Endothelial cell of umbilical vein (primary cell): ENCODE measurements at regions not wholly inside any gene's neighbourhood (a gene's known extent, or its start where the extent isn't known, plus 50 kb on each side); places are given as distances from the start of the nearest gene placed in this dataset.

ENCODE experiments used
- BruUV-seq: library from RNA; stranded (reverse); fragments of 400-500 nt; replicated peaks from 2 replicates; lab custom pipeline; 2021; lab: Mats Ljungman, UMichigan
- CTCF ChIA-PET: fragments of 300-600, 350-600 bp; sonication (Branson Sonifier 250); formaldehyde crosslinking; loops from one replicate; lab custom pipeline; 2021; ENCODE audit warnings: antibody characterized with exemption, inconsistent platforms; lab: Charles Lee
- POLR2A ChIA-PET: fragments of 300-600, 350-600 bp; sonication (Branson Sonifier 250); formaldehyde crosslinking; loops from one replicate; lab custom pipeline; 2021; ENCODE audit warnings: antibody characterized with exemption, inconsistent platforms; lab: Charles Lee
- DNase-seq: peaks from one replicate; pipeline ENCODE4 v3.0.0-alpha.2; 2011; ENCODE audit warnings: low read depth, low spot score
- FAIRE-seq: peaks from 2 replicates; lab custom pipeline; 2011; peaks lifted over from hg19 to GRCh38; lab: Jason Lieb, UNC
- H2AFZ ChIP-seq: 2 replicates; pipeline ENCODE4 v1.6.0; 2012; ENCODE audit warnings: low read depth, low read length, control low read depth, inconsistent platforms
- H3K27ac ChIP-seq: 2 replicates; pipeline ENCODE4 v1.5.1; 2011; ENCODE audit warnings: low read depth, mild to moderate bottlenecking, control low read depth, low read length, moderate library complexity; ENCODE audit not compliant: insufficient read depth
- H3K27me3 ChIP-seq, 2 experiments: 2 replicates each; pipeline versions ENCODE4 v1.6.0 to v1.6.1; 2011; ENCODE audit warnings: low read length in 2 of 2, mixed read lengths in 1 of 2; ENCODE audit not compliant: control insufficient read depth in 2 of 2, insufficient read depth in 2 of 2
- H3K36me3 ChIP-seq, 2 experiments: 2 replicates in 1 of 2; 3 replicates in 1 of 2; pipeline ENCODE4 v1.5.1; 2011; ENCODE audit warnings: low read length in 2 of 2, mild to moderate bottlenecking in 1 of 2, moderate library complexity in 1 of 2; ENCODE audit not compliant: control insufficient read depth in 2 of 2, insufficient read depth in 2 of 2; ENCODE audit errors: extremely low read depth in 1 of 2
- H3K4me1 ChIP-seq: 3 replicates; pipeline ENCODE4 v1.5.1; 2011; ENCODE audit warnings: mild to moderate bottlenecking, low read length; ENCODE audit not compliant: control insufficient read depth, insufficient read depth; ENCODE audit errors: extremely low read depth
- H3K4me2 ChIP-seq: 2 replicates; pipeline ENCODE4 v1.6.1; 2011; ENCODE audit warnings: low read length, control low read depth, mixed read lengths; ENCODE audit not compliant: insufficient read depth
- H3K4me3 ChIP-seq, 3 experiments: fragments of 200-600 bp in 1 of 3; sonication (generic), shearing (Covaris generic) in 1 of 3; replicated peaks in 1 of 3; 2 replicates each; pipeline ENCODE4 v1.5.1; 2011 to 2016; ENCODE audit warnings: control low read depth in 3 of 3, low read length in 3 of 3, mild to moderate bottlenecking in 2 of 3, inconsistent platforms in 1 of 3, low read depth in 1 of 3, moderate library complexity in 1 of 3; ENCODE audit not compliant: insufficient read depth in 1 of 3
- H3K79me2 ChIP-seq: 2 replicates; pipeline ENCODE4 v1.6.0; 2012; ENCODE audit warnings: low read length, inconsistent platforms; ENCODE audit not compliant: control insufficient read depth, insufficient read depth
- H3K9ac ChIP-seq: replicated peaks from 2 replicates; pipeline ENCODE3; 2011; ENCODE audit warnings: low read length, control low read depth; ENCODE audit not compliant: insufficient read depth; ENCODE audit errors: extremely low read depth
- H3K9me1 ChIP-seq: replicated peaks from 3 replicates; pipeline ENCODE4 v1.6.0; 2011; ENCODE audit warnings: mild to moderate bottlenecking, low read length; ENCODE audit not compliant: control insufficient read depth, insufficient read depth; ENCODE audit errors: extremely low read depth
- H3K9me3 ChIP-seq: replicated peaks from 2 replicates; pipeline ENCODE4 v1.5.1; 2012; ENCODE audit warnings: low read length, inconsistent platforms; ENCODE audit not compliant: control insufficient read depth, insufficient read depth
- H4K20me1 ChIP-seq: replicated peaks from 2 replicates; pipeline ENCODE3; 2011; ENCODE audit warnings: mild to moderate bottlenecking, low read length; ENCODE audit not compliant: control insufficient read depth, insufficient read depth; ENCODE audit errors: extremely low read depth
- CTCF ChIP-seq, 2 donors: IDR thresholded peaks; 1 replicate in 1 of 2; 2 replicates in 1 of 2; pipeline ENCODE4 v1.5.1; 2011; ENCODE audit warnings: low read length in 2 of 2, mild to moderate bottlenecking in 2 of 2, moderate library complexity in 2 of 2, control low read depth in 1 of 2, inconsistent platforms in 1 of 2, low read depth in 1 of 2; ENCODE audit not compliant: insufficient read depth in 1 of 2; ENCODE audit errors: extremely low read depth in 1 of 2
- EZH2 ChIP-seq: IDR thresholded peaks from 2 replicates; pipeline ENCODE4 v1.6.1; 2012; ENCODE audit warnings: borderline replicate concordance, low read depth, mild to moderate bottlenecking, moderate library complexity, low read length, inconsistent platforms; ENCODE audit not compliant: severe bottlenecking
- FOS ChIP-seq: IDR thresholded peaks from 2 replicates; pipeline ENCODE4 v1.6.1; 2011; ENCODE audit warnings: mild to moderate bottlenecking, low read length, moderate library complexity, borderline replicate concordance; ENCODE audit not compliant: insufficient read depth
- GATA2 ChIP-seq: IDR thresholded peaks from 2 replicates; pipeline ENCODE4 v1.7.0; 2011; ENCODE audit warnings: low read depth, mild to moderate bottlenecking, moderate library complexity, mixed read lengths, low read length; ENCODE audit not compliant: insufficient read length, insufficient read depth
- JUN ChIP-seq: IDR thresholded peaks from 2 replicates; pipeline ENCODE4 v1.6.1; 2011; ENCODE audit warnings: borderline replicate concordance, low read depth; ENCODE audit not compliant: insufficient read length, insufficient read depth
- MAX ChIP-seq: IDR thresholded peaks from 2 replicates; pipeline ENCODE4 v1.6.1; 2011; ENCODE audit not compliant: insufficient read depth, insufficient read length
- MYC ChIP-seq: IDR thresholded peaks from one replicate; pipeline ENCODE4 v1.6.1; 2011; ENCODE audit warnings: mild to moderate bottlenecking, low read depth, low read length
- POLR2A ChIP-seq: IDR thresholded peaks from 2 replicates; pipeline ENCODE4 v1.6.1; 2012; ENCODE audit warnings: low read depth, mild to moderate bottlenecking, control low read depth, low read length
- POLR2AphosphoS5 ChIP-seq: IDR thresholded peaks from 2 replicates; pipeline ENCODE4 v1.6.1; 2012; ENCODE audit warnings: low read depth, mild to moderate bottlenecking, control low read depth, low read length, moderate library complexity; ENCODE audit not compliant: insufficient read depth
- dilution Hi-C: fragments of 300-500 bp; cut with MboI; formaldehyde crosslinking; loops from one replicate; pipeline ENCODE4 v1.15.0; 2019; ENCODE audit warnings: low sequenced_read_pairs; ENCODE audit not compliant: extremely low pct_ligation_motif_present
- intact Hi-C: fragments of 100-400 bp; cut with micrococcal nuclease; formaldehyde crosslinking; loops from one replicate; pipeline ENCODE4 v1.10.0; 2022

DNA sequence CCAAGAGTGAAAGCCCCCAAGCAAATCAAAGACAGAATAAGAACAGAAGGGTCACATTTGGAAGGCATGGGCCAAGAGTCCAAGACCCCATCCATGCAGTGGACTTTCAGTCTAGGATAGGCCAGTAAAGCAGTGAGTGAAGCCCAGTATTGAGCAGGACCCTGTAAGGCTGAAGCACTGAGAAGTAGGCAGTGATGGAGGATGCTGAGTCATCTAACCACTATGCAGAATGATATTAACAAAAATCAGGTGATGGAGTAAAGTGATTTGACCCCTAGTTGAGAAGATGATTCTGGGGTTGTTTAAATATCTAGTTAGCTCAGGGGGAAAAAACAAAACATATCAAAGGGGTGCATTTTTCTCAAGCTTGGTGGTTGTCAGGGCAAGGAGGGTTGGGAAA is 308.7 kb upstream of the PLXNA2 start:
- intact Hi-C loops, result no loop called here

More for the DNA sequence above, 308.7 kb upstream of the PLXNA2 start:
- DNase-seq (no peak), FAIRE-seq (no peak)
- Histone ChIP-seq H3K9me1 (no peaks in the 10 kb centered on the region), H3K27me3 (no peaks in the 10 kb centered on the region), H3K27ac (no peak overlapping the region), H3K9me3 (no peaks in the 10 kb centered on the region), H3K79me2 (no peaks in the 10 kb centered on the region), H3K36me3 (no peaks in the 10 kb centered on the region), H3K4me3 (no peak overlapping the region), H3K4me1 (no peaks in the 10 kb centered on the region), H3K4me2 (no peak overlapping the region), H3K9ac (no peak overlapping the region), H4K20me1 (no peaks in the 10 kb centered on the region), H2AFZ (no peak overlapping the region)
- TF ChIP-seq MAX, result no peak
- TF ChIP-seq GATA2, result no peak
- TF ChIP-seq CTCF (IDR thresholded peaks at IDR 0.05; ENCODE audit: extremely low read depth in 1 of 2, insufficient read depth in 1 of 2, low read depth in 1 of 2, low read length in 2 of 2), result no peak
- TF ChIP-seq JUN, result no peak
- TF ChIP-seq POLR2AphosphoS5, result no peak
- TF ChIP-seq MYC, result no peak
- no peak for TF ChIP-seq EZH2
- no peak for TF ChIP-seq POLR2A
- TF ChIP-seq FOS, result no peak
- ChIA-PET POLR2A (no interaction called here), CTCF (no interaction called here)
- BruUV-seq, result no TSS peak
- dilution Hi-C loops, result no loop called here
